ENCODE measurements at regions not wholly inside any gene's neighbourhood (a gene's known extent, or its start where the extent isn't known, plus 50 kb on each side); places are given as distances from the start of the nearest gene placed in this dataset.

GRCh38 chr9:120267929-120268328 is 312.0 kb downstream of the CDK5RAP2 start:
- CTCF ChIA-PET: no interaction called here
- Histone ChIP-seq H2AFZ (ENCODE audit: low read depth, low read length, poor library complexity, severe bottlenecking) (no peak overlapping the region), H3K79me2 (ENCODE audit: insufficient read depth, low read length) (no peaks in the 10 kb centered on the region), H3K9ac (ENCODE audit: low read length) (no peak overlapping the region), H3K4me2 (ENCODE audit: low read length) (no peak overlapping the region), H3K4me1 (ENCODE audit: control insufficient read depth in 1 of 2, insufficient read depth in 2 of 2, low read length in 2 of 2) (no peaks in the 10 kb centered on the region), H3K9me2 (ENCODE audit: insufficient read depth) (no peaks in the 10 kb centered on the region), H3K27me3 (ENCODE audit: insufficient read depth, low read length) (peaks cover 28% of the 10 kb centered on the region), H3K36me3 (ENCODE audit: control insufficient read depth in 1 of 2, insufficient read depth in 2 of 2, low read length in 2 of 2) (no peaks in the 10 kb centered on the region), H3K4me3 (replicated peaks in 1 of 2; ENCODE audit: low read depth in 1 of 2, low read length in 2 of 2) (no peak overlapping the region), H4K20me1 (ENCODE audit: insufficient read depth) (no peaks in the 10 kb centered on the region), H3K9me3 (ENCODE audit: control insufficient read depth in 1 of 2, insufficient read depth in 1 of 2, low read depth in 1 of 2, low read length in 2 of 2) (no peaks in the 10 kb centered on the region), H3K27ac (ENCODE audit: low read depth, low read length) (no peak overlapping the region)
- intact Hi-C loops (cut with micrococcal nuclease): no loop called here
- BruUV-seq (replicated peaks): no TSS peak
- TF ChIP-seq, protein P1, sequence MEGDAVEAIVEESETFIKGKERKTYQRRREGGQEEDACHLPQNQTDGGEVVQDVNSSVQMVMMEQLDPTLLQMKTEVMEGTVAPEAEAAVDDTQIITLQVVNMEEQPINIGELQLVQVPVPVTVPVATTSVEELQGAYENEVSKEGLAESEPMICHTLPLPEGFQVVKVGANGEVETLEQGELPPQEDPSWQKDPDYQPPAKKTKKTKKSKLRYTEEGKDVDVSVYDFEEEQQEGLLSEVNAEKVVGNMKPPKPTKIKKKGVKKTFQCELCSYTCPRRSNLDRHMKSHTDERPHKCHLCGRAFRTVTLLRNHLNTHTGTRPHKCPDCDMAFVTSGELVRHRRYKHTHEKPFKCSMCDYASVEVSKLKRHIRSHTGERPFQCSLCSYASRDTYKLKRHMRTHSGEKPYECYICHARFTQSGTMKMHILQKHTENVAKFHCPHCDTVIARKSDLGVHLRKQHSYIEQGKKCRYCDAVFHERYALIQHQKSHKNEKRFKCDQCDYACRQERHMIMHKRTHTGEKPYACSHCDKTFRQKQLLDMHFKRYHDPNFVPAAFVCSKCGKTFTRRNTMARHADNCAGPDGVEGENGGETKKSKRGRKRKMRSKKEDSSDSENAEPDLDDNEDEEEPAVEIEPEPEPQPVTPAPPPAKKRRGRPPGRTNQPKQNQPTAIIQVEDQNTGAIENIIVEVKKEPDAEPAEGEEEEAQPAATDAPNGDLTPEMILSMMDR (IDR thresholded peaks at IDR 0.05 in 2 of 3, conservative IDR thresholded peaks at IDR 0.05 in 1 of 3; ENCODE audit: borderline replicate concordance in 1 of 3, insufficient read depth in 1 of 3, low read depth in 2 of 3, low read length in 2 of 3): no peak
- TF ChIP-seq EZH2phosphoT487 (IDR thresholded peaks at IDR 0.05; ENCODE audit: borderline replicate concordance) (no peak), FOSL1 (IDR thresholded peaks at IDR 0.05; ENCODE audit: low read depth) (no peak), CBX3 (IDR thresholded peaks at IDR 0.05; ENCODE audit: low read depth) (no peak), ZFX (IDR thresholded peaks at IDR 0.05) (no peak), REST (IDR thresholded peaks at IDR 0.05; ENCODE audit: low read depth) (no peak), POLR2AphosphoS5 (IDR thresholded peaks at IDR 0.05; ENCODE audit: low read depth, low read length) (no peak), YY1 (IDR thresholded peaks at IDR 0.05; ENCODE audit: extremely low read depth, insufficient replicate concordance, low read depth, low read length) (no peak), TCF7L2 (IDR thresholded peaks at IDR 0.05; ENCODE audit: borderline replicate concordance, extremely low read depth, insufficient read depth, insufficient read length) (no peak), ZNF274 (IDR thresholded peaks at IDR 0.05; ENCODE audit: low read depth, low read length) (no peak), EGR1 (IDR thresholded peaks at IDR 0.05; ENCODE audit: low read depth) (no peak)
- DNase-seq (ENCODE audit: low read depth, low spot score) (no peak), ATAC-seq (no peak)
- RAD21 ChIA-PET (ENCODE audit: low non-redundant PET in 1 of 2, low total read pairs in 2 of 2, uncharacterized antibody in 2 of 2, unreplicated experiment in 2 of 2): no interaction called here
- POLR2A ChIA-PET: no interaction called here

Data from HCT116 (cell line).